Breast epithelium (tissue), 4 donors: ENCODE measurements at regions not wholly inside any gene's neighbourhood (a gene's known extent, or its start where the extent isn't known, plus 50 kb on each side); places are given as distances from the start of the nearest gene placed in this dataset.

Experiments
- DNase-seq, 2 donors: peaks; one replicate each; pipeline ENCODE4 v3.0.0-alpha.2; 2019; ENCODE audit warnings: low spot score in 2 of 2
- H3K27ac ChIP-seq, 2 donors: fragments of 200-600 bp; sonication (generic) in 1 of 2; one replicate each; pipeline ENCODE4 v1.5.1; 2016 to 2019; ENCODE audit warnings: mild to moderate bottlenecking in 1 of 2
- H3K27me3 ChIP-seq, 2 donors: fragments of 200-600 bp; sonication (generic) in 1 of 2; one replicate each; pipeline versions ENCODE4 v1.5.1 to v1.6.0; 2017 to 2019; ENCODE audit warnings: control low read depth in 1 of 2, mild to moderate bottlenecking in 1 of 2
- H3K36me3 ChIP-seq: fragments of 200-600 bp; one replicate; pipeline ENCODE4 v1.5.1; 2019
- H3K4me1 ChIP-seq, 2 donors: fragments of 200-600 bp; sonication (generic); one replicate each; pipeline ENCODE4 v1.5.1; 2016 to 2019; ENCODE audit warnings: control low read depth in 1 of 2
- H3K4me3 ChIP-seq, 3 donors: fragments of 200-600 bp; sonication (generic); 1 replicate in 2 of 3; 2 replicates in 1 of 3; pipeline ENCODE4 v1.5.1; 2016 to 2019; ENCODE audit warnings: mild to moderate bottlenecking in 3 of 3, moderate library complexity in 2 of 3
- H3K9me3 ChIP-seq, 2 donors: fragments of 200-600 bp; sonication (generic) in 1 of 2; one replicate each; pipeline ENCODE4 v1.5.1; 2016 to 2019; ENCODE audit warnings: control low read depth in 1 of 2
- POLR2A ChIP-seq: fragments of 450-650 bp; IDR thresholded peaks from one replicate; pipeline ENCODE4 v1.6.1; 2016; ENCODE audit warnings: antibody characterized with exemption, mild to moderate bottlenecking, moderate library complexity
- POLR2AphosphoS5 ChIP-seq, 3 donors: sonication (generic); formaldehyde crosslinking; IDR thresholded peaks; one replicate each; pipeline ENCODE4 v1.6.1; 2017; ENCODE audit warnings: antibody characterized with exemption in 3 of 3
- intact Hi-C: fragments of 100-400 bp; cut with DNase I; formaldehyde crosslinking; loops from one replicate; pipeline ENCODE4 v1.15.1; 2023; ENCODE audit warnings: low total_unique reads
- TF ChIP-seq, protein P1 (sequence below), 3 donors: fragments of 450-650 bp; IDR thresholded peaks; one replicate each; pipeline ENCODE4 v1.5.1; 2016 to 2017; ENCODE audit warnings: antibody characterized with exemption in 3 of 3, mild to moderate bottlenecking in 3 of 3, moderate library complexity in 3 of 3

- Histone ChIP-seq H3K9me3 (no peaks in the 10 kb centered on the region), H3K27me3 (no peaks in the 10 kb centered on the region), H3K27ac (peak overlapping the region in 1 of 2 donors; percentile 38), H3K4me1 (no peaks in the 10 kb centered on the region), H3K4me3 (no peak overlapping the region), H3K36me3 (no peaks in the 10 kb centered on the region)
- DNase-seq, result no peak
- intact Hi-C loops, result no loop called here
- TF ChIP-seq, protein P1, sequence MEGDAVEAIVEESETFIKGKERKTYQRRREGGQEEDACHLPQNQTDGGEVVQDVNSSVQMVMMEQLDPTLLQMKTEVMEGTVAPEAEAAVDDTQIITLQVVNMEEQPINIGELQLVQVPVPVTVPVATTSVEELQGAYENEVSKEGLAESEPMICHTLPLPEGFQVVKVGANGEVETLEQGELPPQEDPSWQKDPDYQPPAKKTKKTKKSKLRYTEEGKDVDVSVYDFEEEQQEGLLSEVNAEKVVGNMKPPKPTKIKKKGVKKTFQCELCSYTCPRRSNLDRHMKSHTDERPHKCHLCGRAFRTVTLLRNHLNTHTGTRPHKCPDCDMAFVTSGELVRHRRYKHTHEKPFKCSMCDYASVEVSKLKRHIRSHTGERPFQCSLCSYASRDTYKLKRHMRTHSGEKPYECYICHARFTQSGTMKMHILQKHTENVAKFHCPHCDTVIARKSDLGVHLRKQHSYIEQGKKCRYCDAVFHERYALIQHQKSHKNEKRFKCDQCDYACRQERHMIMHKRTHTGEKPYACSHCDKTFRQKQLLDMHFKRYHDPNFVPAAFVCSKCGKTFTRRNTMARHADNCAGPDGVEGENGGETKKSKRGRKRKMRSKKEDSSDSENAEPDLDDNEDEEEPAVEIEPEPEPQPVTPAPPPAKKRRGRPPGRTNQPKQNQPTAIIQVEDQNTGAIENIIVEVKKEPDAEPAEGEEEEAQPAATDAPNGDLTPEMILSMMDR (IDR thresholded peaks at IDR 0.05), result no peak
- no peak for TF ChIP-seq POLR2A
- TF ChIP-seq POLR2AphosphoS5 (IDR thresholded peaks at IDR 0.05), result no peak
Observed at GRCh38 chr11:17157761-17158160, 50.0 kb downstream of the PIK3C2A start.

GRCh38 chr11:17156283-17156682 lies 51.5 kb downstream of the PIK3C2A start:
- no peak for DNase-seq
- H3K9me3 ChIP-seq, result no peaks in the 10 kb centered on the region
- H3K27ac ChIP-seq, result no peak overlapping the region
- no peaks in the 10 kb centered on the region for H3K4me1 ChIP-seq
- intact Hi-C loops, result no loop called here
- H3K36me3 ChIP-seq, result no peaks in the 10 kb centered on the region
- TF ChIP-seq POLR2AphosphoS5 (IDR thresholded peaks at IDR 0.05), result no peak
- TF ChIP-seq POLR2A, result no peak
- H3K4me3 ChIP-seq, result no peak overlapping the region
- H3K27me3 ChIP-seq, result no peaks in the 10 kb centered on the region

GRCh38 chr11:17154409-17155159 lies 53.2 kb downstream of the PIK3C2A start:
- no peak for TF ChIP-seq POLR2A
- TF ChIP-seq, protein P1 (IDR thresholded peaks at IDR 0.05), result no peak
- no peak for TF ChIP-seq POLR2AphosphoS5 (IDR thresholded peaks at IDR 0.05)
- intact Hi-C loops, result no loop called here
- no peak for DNase-seq
- Histone ChIP-seq H3K9me3 (no peaks in the 10 kb centered on the region), H3K36me3 (no peaks in the 10 kb centered on the region), H3K4me1 (no peaks in the 10 kb centered on the region), H3K4me3 (no peak overlapping the region), H3K27ac (no peak overlapping the region), H3K27me3 (no peaks in the 10 kb centered on the region)

GRCh38 chr11:17153757-17154156 lies 54.0 kb downstream of the PIK3C2A start:
- H3K9me3 ChIP-seq, result no peaks in the 10 kb centered on the region
- H3K27ac ChIP-seq, result no peak overlapping the region

GRCh38 chr11:17152306-17152705 lies 55.5 kb downstream of the PIK3C2A start:
- TF ChIP-seq POLR2AphosphoS5 (IDR thresholded peaks at IDR 0.05) (no peak), POLR2A (no peak)
- TF ChIP-seq, protein P1 (IDR thresholded peaks at IDR 0.05), result no peak
- intact Hi-C loops, result no loop called here
- Histone ChIP-seq H3K27me3 (no peaks in the 10 kb centered on the region), H3K9me3 (no peaks in the 10 kb centered on the region), H3K4me3 (no peak overlapping the region), H3K36me3 (no peaks in the 10 kb centered on the region), H3K4me1 (no peaks in the 10 kb centered on the region), H3K27ac (no peak overlapping the region)
- DNase-seq, result no peak

More at GRCh38 chr11:17153757-17154156, 54.0 kb downstream of the PIK3C2A start:
- intact Hi-C loops, result no loop called here
- H3K4me1 ChIP-seq, result no peaks in the 10 kb centered on the region
- TF ChIP-seq, protein P1 (IDR thresholded peaks at IDR 0.05), result no peak
- TF ChIP-seq POLR2A, result no peak
- TF ChIP-seq POLR2AphosphoS5 (IDR thresholded peaks at IDR 0.05), result no peak
- no peak for DNase-seq
- H3K27me3 ChIP-seq, result no peaks in the 10 kb centered on the region
- no peak overlapping the region for H3K4me3 ChIP-seq
- no peaks in the 10 kb centered on the region for H3K36me3 ChIP-seq
